ENCODE measurements at regions not wholly inside any gene's neighbourhood (a gene's known extent, or its start where the extent isn't known, plus 50 kb on each side); places are given as distances from the start of the nearest gene placed in this dataset.
"Not testable (repeated sequence)": the region's sequence is repeated elsewhere in the genome, so short reads cannot be mapped to it uniquely, and the experiment has no call there.

DNA sequence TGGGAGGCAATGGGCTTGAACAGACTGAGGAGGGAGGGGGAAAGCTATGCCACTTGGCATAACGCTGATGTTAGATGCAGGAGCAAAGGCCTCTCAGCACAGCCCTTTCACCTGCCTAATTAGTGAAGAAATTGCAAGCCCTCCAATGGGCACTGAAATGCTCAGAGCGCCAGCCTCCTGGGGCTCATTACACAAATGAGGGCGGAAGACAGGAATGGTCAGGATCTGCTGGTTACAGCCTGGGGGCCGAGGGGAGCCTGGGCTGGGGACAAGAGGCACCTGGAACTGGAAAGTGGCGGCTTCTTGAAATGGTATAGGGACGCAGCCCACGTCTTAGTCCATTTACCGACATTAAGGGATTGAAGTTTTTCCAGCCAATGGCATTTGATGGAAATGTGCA, 50.2 kb upstream of the PLET1 start:
- no peak for DNase-seq (ENCODE audit: low read depth in 4 of 4, low spot score in 3 of 4)

DNA sequence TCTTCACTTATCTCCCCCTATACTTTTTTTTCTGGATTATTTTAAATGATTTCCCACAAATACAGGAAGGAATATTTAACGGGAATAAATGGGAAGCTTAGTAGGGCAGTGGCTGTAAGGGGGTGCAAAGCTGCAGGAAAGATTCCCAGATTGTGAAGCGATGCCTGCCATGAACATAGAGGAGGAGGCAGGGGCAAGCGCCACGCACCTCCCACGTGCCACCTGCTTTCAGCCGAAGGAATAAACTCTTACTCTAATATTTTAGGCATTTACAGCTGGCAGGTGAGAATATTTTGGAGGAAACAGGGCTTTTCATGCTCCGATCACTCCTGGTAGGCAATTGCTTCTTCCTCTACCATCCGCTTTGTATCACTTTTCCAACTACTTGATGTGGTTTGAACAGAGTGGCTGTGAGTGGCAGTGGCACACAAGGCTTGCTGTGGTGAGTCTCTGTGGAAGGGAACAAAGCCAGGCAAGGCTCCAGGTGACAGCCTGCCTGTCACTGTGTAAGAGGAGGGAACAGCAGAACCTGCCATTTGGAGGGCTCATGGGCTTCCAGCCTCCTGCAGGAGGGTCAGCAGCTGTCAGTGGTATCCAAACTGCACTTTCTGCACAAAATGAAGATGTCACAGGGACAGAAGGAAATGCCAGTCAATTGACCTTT, 54.5 kb upstream of the PLET1 start:
- DNase-seq (ENCODE audit: low read depth in 4 of 4, low spot score in 3 of 4) = no peak

DNA sequence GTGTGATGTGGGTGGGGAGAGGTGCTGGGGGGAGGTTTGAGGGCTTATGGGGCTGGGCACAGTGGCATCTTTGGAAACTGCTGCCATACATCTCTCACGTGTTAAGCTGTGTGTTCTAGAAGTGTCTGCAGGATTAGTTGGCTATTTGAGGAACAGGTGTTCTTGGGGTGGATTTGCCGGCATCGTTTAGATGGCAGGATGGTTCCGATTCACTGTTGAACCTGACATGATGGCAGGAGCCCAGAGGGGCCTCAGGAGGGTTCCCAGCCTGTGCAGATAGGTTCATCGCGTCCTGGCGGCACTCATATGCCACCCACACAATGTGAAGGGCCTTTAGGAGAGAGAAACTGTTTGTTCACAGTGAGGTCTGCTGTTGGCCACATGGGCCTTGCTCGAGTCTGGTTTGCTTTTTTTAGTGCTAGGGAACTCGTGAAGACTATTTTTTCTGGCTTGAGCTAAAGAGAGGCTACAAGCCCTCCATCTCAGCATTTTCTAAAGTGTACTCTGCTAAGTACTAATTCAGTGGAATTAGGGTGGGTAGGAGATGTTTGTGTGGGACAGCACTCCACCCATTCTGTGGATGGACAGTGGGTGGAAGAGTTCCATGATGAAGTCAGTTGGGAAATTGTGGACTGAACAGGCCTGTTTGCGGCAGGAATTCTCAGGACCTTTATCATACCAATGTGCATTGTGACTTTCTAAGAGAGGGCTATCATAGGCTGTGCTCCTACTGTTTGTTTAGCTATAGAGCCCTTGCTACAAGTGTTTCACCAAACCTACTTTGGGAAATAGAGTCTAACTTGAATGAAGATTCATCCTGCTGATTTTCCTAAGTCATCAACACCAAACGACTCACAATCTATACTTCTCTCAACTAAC, 55.4 kb upstream of the PLET1 start:
- no peak for DNase-seq (ENCODE audit: low read depth in 4 of 4, low spot score in 3 of 4)

DNA sequence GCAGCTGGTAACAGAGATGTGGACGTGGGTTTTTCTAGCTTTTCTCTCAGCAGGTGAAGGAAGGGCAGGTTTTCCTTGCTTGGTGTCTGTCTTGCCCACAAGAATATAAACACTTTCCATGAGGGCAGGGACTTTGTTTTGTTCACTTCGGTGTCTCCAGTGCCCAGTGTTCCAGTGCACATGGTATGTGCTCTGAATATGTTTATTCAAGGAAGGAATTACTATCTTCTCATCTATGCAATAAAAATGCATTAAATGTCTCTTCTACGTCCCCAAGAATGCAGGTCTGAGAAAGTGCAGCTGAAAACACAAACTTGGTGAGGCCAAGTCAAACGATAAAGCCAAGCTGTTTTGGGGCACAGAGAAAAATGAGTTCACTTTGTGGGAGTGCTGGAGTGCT, 56.3 kb upstream of the PLET1 start:
- DNase-seq (ENCODE audit: low read depth in 4 of 4, low spot score in 3 of 4) = no peak

DNA sequence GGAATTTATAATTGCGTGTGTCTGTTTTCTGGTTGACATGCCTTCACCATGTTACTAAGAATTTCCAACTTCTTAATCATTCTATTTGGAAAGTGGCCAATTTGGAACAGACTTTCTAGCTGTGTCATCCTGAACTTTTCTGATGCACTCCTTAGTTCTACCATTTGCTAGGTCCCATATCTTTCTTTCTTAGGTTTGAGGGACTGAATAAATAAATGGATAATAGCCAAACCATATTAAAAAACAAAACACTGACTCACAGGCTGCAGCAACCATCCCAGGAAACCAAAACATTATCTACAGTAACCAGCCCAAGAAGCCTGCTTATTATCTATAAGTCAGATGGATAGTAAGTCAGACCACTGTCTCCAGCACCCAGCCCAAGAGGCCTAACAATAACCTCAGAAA, 57.5 kb upstream of the PLET1 start:
- no peak for DNase-seq (ENCODE audit: low read depth in 4 of 4, low spot score in 3 of 4)

DNA sequence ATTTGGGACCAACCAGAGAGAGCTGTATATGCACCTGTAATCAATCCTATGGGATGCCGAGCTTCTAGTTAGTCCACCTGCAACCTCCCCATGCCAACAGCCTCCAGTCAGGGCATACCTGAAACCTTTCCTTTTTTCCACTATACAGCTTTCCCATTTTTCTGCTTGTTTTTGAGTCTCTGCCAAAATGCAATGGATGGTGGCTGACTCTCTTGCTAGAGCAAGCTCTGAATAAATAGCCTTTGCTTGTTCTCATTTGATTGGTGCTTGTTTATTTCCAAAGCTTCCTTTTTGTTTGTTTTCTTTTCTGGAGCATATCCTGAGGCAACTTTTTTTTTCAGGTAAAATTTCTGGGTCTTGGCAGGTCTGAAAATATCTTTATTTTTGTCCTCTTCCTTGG, 58.0 kb upstream of the PLET1 start:
- no peak for DNase-seq (ENCODE audit: low read depth in 4 of 4, low spot score in 3 of 4)

DNA sequence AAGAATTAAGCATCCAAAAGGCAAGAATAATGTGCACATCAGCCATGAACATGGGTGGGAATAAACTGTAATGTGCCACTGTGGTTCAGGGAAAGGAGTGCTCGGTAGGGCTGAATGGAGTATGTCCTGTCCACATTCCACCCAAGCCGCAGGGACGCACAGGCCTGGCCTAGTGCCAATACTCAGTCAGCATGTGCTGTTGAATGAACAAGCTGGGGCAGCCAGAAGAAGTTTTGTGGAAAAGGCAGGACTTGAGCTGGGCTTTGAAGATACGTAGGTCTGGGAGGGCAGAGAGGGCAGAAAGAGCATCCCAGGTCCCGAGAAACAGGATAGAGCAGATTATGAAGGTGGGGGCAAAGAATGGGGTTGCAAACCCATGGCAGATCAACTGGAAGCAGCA, 60.0 kb upstream of the PLET1 start:
- DNase-seq (ENCODE audit: low read depth in 4 of 4, low spot score in 3 of 4) = no peak

DNA sequence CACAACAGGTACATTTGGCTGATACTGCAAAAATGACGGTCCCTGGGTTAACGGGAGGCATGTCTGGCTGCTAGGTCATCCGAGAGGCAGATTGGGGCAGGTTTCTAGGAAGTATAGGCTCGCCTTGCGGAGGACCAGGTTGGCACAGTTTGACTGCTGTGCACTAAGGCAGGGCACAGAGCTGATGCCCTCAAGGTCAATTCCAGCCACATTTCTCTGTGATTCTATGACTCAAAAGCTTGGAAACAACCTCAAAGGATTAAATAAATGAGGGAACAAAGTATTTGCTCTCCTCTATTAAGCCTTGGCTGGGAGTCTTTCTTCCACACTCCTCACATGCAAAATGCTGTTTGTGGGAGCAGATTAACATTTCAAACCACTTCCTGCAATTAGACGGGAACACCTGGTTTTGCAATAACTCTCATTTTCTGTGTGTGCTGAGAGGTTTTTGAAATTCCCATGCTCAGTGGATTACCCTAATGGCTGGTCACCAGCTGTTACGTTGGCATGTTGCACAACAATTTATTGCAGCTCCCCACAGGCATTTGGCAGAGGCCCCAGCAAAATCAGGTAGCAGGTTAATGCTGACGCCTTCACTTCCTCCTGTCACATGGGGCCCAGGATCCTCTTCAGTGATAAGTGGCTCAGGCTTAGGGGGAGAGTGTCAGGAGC, 61.0 kb upstream of the PLET1 start:
- DNase-seq (ENCODE audit: low read depth in 4 of 4, low spot score in 3 of 4) = no peak

DNA sequence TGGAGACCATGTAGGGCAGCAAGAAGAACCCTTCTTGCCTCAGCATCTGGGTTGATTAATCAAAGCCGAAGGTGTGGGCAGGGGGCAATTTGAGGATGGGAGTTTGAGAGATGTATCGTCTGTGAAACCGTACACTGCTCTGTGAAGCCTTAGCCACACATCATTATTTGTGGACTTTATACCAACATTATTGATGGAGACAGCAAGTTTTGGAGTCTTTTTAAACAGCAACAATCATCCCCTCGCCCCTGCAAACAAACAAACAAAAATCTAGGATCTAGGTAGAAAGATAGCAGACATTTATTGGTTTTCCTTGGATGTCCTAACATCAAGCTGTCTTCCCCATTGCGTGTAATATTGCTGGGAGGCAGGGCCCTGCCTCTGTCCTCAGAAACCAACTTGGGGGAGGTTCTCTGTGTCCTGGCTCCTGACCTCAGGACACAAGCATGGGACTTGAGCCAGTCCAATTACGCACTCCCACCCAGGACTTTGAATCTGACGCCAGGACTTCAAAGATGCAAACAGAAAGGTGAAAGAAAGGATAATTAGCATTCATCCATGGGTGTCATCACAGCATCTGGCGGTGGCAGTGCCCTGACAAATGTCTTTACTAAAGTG, 61.6 kb upstream of the PLET1 start:
- no peak for DNase-seq (ENCODE audit: low read depth in 4 of 4, low spot score in 3 of 4)

DNA sequence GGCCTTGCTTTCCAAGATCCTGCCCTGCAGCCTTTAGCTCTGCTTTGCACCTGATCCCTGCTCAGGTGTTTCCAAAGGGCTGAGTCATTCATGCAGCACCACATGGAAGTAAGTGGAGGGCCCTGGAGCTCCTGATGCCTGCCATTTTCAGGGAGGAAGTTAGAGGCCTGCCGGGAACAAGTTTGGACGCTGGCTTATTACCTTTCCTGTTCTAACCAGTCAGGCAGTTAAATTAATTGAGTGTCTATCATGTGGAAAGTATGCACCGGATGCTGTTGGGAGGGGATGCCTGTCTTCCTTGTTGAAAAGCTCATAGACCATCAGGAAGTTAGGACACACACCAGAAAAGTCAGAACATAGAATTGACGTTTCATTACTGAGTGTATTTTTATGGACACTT, 73.7 kb upstream of the PLET1 start:
- no peak for DNase-seq (ENCODE audit: low read depth in 4 of 4, low spot score in 3 of 4)

DNA sequence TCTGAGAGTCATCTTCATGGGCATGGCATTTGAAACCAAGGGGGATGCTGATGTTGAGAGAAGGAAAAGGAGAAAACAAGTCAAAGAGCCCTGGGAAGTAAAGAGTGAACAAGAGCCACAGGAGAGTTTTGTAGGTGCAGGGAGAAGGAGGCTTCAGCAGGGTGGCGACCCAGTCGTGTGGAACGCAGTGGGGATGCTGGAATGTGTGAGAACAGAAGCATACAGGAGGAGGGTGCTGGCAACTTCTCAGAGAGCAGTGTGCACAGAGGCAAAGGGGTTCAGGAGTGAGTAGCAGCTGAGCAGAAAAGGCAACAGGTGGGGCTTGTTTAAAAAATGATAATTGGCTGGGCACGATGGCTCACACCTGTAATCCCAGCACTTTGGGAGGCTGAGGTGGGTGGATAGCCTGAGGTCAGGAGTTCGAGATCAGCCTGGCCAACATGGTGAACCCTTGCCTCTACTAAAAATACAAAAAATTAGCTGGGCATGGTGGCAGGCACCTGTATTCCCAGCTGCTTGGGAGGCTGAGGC, 75.8 kb upstream of the PLET1 start:
- DNase-seq (ENCODE audit: low read depth in 4 of 4, low spot score in 3 of 4) = no peak

DNA sequence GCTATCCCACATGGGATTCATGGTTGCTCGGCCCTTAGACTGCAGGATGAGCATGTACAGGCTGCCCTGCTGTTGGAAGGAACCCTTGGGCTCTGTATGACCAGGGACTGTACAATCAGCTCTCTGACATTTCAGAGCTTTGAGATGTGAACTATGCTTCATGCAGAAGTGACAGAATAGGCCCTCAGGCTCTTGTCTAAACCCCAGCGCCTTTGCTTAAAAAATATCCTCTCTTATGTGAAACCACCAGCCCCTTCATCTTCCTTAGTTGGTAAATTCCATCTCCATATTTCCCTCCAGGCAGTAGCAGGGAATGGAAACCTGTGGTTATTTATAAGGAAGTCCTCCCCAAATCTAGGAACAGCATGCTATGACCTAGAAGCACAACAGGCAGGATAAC, 78.9 kb upstream of the PLET1 start:
- DNase-seq (ENCODE audit: low read depth in 4 of 4, low spot score in 3 of 4) = no peak

DNA sequence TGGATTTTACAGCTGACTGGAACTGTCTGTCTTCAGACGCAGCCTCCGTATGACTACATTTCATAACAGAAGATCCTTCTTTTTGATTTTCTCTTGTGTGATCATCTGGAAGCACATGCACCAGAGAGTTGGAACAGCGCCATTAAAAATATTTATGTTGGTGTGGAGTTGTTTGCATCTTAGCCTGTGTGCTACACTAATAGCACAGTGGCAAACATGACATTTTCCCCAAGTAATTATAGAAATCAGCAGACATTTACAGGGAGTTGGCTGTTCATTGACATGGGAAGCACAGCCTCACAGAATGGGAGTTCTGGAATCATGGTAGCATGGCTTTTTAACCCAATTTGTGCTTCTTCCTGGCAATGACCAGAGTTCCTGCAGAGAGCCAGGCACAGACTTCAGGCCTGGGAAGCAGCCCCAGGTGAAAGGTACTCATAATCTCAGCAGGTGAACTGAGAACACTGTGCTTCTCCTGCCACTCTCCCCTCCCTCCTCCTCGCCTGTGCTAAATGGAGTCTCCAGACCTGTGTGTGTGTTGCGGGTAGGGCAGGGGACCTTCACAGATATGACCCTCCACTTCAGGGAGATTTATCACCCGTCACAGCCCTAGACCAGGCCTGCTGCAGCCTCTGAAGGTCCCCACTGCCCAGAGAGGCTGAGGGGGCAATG, 82.8 kb upstream of the PLET1 start:
- DNase-seq (ENCODE audit: low read depth in 4 of 4, low spot score in 3 of 4) = peak in 1 of 4 donors; percentile 37

DNA sequence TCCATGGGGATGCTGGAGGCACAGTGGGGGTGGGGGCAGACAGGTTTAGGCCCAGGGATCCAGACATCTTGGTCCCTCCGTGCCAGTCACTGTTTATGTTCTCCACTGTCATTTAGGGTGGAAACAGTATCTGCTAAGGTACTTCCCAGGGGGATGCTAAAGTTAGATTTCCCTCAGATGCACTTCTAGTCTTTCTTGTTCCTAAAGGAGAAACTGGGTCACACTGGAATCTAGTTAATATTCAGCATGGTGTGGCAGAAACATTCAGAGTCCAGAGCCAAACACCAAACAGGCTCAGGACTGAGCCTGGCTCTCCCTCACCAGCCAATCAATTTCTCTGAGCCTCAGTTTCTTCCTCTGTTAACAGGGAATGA, 83.4 kb upstream of the PLET1 start:
- DNase-seq (ENCODE audit: low read depth in 4 of 4, low spot score in 3 of 4) = no peak

DNA sequence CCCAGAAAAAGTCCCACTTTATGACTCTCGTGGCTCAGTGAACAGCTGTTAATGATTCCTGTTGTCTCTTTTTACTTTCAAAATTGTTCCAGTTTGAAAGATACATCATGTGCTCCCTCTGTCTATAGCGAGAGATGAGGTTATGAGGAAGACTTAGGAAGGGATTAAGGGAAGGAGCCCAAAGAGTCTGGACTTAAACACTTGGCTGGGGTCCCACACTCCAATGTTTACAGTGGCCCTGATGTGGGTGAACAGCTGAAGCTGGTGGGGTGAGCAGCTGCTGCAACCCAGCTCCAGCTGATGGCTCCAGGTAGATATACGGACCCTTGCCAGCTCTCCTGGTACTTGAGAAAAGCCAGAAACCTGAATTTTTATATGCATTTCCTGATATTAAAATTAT, 84.5 kb upstream of the PLET1 start:
- DNase-seq (ENCODE audit: low read depth in 4 of 4, low spot score in 3 of 4) = no peak

DNA sequence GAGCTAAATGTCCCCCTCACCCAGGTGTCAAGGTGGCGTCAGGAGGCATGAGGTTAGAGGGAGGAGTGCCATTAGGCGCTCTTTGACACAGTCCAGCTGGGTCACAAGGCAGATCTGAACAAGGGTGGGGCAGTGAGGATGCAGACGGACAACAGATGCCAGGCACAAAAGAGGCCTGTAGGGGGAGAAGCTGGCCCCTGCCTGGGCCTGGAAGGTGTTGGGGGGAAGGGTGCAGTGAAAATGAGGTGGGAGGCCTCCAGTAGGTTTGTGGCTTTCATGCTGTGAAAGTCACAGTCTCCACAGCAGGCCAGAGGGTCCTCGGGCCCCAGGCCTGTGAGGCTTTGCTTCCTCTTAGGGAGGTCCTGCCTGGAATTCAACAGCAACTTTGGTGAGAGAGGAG, 85.0 kb upstream of the PLET1 start:
- no peak for DNase-seq (ENCODE audit: low read depth in 4 of 4, low spot score in 3 of 4)

DNA sequence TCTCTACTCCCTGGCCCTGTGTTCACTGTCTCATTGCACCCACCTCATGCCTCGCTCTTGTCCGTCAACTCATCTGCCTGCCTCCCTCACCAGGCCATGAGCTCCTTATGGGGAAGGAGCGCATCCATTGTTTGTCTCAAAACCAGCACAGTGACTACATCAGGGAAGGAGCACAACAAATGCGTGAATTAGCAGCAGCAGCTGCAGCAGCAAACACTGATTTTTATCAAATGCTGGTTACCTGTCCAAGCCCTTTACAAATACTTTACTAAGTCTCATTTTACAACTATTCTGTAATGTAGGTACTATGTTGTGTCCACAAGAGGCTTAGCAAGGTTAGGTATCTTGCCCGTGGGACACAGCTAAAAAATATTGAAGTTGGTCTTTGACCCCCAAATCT, 85.9 kb upstream of the PLET1 start:
- DNase-seq (ENCODE audit: low read depth in 4 of 4, low spot score in 3 of 4) = no peak

DNA sequence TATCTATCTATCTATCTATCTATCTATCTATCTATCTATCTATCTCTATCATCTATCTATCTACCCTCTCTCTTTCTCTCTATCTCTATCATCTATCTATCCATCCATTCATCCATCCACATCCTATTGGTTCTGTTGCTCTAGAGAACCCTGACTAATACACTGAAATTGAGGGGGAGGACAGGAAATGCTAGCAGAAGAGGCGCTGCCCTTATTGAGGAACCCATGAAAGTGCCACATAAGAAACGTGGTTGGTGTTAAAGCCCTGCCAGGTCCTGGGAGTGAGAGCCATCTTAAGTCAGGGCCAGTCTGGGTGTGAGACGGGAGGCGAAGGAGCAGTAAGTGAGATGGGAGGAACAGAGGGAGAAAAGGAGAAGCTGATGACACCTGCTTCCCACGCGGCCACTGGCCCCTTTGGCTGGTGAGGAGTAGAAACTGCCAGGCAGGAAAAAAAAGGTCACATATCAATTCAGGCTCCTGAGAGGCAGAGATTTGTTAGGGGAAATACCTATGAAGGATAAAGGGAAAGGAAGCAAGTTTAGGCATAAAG, 87.9 kb upstream of the PLET1 start:
- no peak for DNase-seq (ENCODE audit: low read depth in 4 of 4, low spot score in 3 of 4)

DNA sequence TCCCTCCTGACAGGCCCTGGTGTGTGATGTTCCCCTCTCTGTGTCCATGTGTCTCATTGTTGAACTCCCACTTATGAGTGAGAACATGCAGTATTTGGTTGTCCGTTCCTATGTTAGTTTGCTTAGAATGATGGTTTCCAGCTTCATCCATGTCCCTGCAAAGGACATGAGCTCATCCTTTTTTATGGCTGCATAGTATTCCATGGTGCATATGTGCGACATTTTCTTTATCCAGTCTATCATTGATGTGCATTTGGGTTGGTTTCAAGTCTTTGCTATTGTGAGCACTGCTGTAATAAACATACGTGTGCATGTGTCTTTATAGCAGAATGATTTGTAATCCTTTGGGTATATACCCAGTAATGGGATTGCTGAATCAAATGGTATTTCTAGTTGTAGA, 90.8 kb upstream of the PLET1 start:
- DNase-seq (ENCODE audit: low read depth in 4 of 4, low spot score in 3 of 4) = not testable (repeated sequence)

DNA sequence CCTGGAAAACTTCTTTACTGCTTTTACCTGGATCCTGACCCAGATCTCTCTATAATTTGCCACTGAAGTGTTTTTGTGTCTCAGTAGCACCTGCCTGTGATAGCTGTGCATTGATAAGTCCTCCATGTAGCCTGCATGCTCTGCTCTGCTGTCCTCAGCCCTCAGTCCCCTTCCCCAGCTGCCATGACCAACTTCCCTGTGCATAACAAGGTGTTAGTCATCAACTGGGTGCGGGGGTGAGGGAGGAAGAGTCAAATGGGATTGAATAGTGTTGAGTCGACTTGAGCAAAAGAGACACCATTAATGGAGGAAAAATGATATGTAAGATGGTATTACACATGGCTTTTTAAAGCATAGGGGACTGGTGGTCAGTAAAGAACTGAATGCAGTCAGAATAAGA, 92.2 kb upstream of the PLET1 start:
- DNase-seq (ENCODE audit: low read depth in 4 of 4, low spot score in 3 of 4) = no peak
